ENCODE measurements at regions not wholly inside any gene's neighbourhood (a gene's known extent, or its start where the extent isn't known, plus 50 kb on each side); places are given as distances from the start of the nearest gene placed in this dataset.
"Not testable (repeated sequence)": the region's sequence is repeated elsewhere in the genome, so short reads cannot be mapped to it uniquely, and the experiment has no call there.

DNA sequence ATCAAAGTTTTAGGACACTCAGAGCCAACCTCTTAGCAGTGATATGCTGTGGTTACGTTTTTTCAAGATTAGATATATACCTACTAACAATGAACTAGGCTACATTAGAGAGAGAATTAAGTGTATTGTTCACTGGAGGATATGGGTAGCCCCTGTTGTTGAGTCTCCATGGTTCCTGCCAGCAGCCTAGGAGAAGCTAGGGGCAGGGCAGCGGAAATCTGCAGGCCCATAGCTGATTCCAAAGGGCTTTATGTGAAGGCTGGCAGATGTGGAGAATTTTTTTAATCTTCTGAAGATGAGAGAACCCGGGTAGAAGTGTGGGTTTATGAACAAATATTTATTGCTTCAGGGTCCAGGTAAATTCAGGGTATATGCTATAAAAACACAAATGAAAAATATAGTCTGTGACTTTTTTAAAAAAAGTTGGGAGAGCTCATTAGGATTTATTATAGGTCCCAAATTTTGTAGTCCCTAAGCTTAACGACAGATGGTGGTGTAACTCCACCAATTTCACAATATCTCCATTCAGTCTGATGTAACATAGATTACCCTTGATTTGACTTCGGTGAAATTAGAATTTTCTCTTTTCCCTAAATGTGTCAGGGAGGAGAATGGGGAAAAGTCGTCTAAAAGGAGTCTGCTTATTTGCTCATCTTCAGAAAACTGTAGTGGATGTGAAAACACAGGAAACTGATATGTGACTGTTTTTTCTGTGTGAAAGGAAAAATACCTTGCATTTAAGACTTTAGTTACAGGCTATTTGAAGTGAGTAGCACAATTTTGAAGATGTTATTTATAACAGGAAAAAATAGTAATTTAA lies 163.0 kb upstream of the PPP1R3A start:
- peak; percentile 25 for DNase-seq

DNA sequence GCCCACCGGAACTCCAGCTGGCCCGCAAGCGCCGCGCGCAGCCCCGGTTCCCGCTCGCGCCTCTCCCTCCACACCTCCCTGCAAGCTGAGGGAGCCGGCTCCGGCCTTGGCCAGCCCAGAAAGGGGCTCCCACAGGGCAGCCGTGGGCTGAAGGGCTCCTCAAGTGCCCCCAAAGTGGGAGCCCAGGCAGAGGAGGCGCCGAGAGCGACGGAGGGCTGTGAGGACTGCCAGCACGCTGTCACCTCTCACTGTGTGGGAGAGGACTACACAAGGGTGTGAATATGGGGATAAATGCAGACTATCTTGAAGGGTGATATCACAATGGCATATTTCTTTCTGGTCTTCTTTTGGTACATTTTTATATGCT lies 158.3 kb upstream of the PPP1R3A start:
- DNase-seq, result not testable (repeated sequence)

DNA sequence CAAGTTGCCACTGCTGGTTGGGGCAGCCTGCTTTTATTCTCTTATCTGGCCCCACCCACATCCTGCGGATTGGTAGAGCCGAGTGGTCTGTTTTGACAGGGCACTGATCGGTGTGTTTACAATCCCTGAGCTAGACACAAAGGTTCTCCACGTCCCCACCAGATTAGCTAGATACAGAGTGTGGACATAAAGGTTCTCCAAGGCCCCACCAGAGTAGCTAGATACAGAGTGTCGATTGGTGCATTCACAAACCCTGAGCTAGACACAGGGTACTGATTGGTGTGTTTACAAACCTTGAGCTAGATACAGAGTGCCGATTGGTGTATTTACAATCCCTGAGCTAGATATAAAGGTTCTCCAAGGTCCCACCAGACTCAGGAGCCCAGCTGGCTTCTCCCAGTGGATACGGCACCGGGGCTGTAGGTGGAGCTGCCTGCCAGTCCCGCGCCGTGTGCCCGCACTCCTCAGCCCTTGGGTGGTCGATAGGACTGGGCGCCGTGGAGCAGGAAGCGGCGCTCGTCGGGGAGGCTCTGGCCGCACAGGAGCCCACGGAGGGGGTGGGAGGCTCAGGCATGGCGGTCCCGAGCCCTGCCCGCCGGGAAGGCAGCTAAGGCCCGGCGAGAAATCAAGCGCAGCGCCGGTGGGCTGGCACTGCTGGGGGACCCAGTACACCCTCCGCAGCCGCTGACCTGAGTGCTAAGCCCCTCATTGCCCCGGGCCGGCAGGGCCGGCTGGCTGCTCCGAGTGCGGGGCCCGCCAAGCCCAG lies 157.8 kb upstream of the PPP1R3A start:
- not testable (repeated sequence) for DNase-seq

DNA sequence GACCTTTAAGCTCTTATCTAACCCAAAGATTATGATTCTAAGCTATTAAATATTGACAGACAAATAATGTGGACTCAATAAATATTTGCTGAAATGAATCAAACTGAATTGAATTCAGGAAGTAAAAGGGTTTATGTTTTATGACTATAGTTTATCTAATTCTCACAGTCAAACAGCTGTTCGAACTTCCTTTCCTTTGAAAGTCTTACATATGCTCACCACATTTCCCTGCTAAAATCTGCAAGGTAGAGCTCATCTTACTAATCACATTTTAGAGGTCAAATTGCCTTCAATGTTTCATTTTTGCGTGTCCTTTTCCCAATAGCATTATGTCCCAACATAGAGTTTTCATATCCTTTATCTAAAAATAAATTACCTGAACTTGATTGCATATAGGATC lies 154.9 kb upstream of the PPP1R3A start:
- no peak for DNase-seq

DNA sequence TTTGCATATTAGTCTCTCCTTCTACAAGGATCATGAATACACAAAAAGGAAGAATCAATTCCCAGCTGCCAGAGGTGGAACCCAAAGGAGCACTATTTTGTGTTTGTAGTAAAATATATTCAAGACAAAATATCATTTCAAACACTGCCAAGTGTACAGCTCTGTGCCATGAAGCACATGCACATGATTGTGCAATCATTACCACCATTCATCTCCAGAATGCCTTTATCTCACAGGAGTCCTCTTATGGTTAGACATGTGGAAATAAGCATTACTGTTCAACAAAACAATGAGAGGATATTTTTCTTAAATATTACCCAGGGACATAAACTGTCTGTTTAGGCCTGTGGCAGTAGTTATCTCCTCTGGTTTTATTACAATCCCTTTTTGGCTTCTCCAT lies 151.4 kb upstream of the PPP1R3A start:
- no peak for DNase-seq

DNA sequence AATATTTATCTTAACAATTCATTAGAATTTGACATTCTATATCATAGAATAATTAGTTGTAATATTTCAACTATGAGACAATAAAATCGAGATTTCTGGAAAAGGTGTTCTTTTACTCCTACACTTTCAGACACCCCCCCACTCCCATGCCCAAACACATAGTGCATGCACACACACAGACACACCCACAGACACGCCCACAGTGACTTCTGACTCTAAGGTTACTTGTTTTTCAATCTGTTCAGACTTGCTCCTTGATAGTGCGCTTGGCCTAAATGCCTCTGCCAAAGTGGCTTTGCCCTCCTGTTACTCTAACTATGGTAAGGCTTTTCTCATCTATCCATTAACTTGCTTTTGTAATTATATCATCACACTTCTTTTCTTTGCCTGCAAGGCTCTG lies 144.0 kb upstream of the PPP1R3A start:
- no peak for DNase-seq

DNA sequence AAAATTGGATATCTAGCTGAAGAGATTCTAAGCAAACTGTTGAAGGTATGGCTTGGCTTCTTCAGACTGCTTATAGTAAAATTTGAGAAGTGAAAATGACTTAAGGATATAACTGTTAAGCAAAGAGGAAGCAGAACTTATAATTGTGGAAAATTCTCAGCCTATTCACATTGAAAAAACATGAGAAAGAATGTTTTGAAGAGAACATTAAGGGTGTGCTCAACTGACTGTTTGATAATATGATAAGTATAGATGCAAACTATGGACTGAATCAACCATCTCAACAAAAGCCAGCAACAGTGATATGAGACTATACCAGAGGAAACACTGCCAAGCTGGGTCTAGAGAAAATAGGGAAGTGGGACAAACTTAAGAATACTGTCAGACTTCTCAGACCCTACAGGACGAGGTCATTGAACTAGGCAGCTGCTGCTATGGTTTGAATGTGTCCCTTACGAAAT lies 133.1 kb upstream of the PPP1R3A start:
- no peak for DNase-seq

DNA sequence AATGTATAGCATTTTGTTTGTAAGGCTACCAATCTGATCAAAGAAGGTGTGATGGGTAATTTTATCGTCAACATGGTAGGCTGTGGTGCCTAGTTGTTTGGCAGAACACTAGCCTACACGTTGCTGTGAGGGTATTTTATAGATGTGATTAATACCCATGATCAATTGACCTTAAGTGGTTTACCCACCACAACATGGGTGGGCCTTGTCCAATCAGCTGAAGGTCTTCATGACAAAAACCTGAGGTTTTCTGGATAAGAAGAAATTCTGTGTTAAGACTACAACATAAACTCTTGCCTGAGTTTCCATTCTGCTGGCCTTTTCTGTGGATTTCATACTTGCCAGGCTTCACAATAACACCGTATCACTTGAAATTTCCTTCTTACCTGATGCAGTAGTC lies 131.8 kb upstream of the PPP1R3A start:
- no peak for DNase-seq

DNA sequence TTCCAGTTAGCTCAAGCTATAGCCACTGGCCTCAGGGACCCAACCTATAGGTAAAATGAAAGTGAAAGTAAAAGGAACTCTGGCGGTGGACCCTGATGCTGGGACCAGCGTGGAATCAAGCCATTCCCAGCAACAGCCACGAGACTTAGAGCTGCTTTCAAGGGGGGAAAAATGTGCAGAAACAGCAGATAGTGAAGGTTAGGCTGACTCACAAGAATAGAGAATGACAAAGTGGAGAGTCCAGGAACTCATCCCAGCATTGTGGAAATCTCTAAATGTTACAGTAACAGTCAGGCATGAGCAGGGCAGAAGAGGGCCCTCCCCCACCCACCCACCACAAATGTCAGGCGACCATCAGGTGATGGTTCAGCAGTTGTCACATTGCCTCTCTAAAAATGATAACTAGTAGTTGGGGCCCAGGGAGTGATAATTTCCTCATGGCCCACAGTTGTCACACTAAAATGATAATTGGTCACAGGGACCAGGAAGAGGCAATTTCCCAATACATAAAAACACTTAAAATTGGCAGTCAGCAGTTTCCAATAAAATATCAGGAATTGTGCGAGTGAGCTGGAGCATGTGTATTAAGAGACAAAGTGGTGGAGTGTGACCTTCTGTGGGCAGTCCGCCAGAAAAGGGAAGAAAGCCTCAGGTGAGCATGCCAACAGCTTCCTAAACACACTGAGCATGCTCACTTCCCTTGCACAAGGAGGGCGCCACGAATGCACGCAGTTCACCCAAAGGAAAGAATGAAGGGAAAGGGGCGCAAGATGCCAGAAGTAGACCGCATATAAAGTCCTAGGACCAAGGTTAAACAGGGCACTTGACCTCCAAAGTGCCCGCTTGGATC lies 129.8 kb upstream of the PPP1R3A start:
- DNase-seq, result peak; percentile 15

DNA sequence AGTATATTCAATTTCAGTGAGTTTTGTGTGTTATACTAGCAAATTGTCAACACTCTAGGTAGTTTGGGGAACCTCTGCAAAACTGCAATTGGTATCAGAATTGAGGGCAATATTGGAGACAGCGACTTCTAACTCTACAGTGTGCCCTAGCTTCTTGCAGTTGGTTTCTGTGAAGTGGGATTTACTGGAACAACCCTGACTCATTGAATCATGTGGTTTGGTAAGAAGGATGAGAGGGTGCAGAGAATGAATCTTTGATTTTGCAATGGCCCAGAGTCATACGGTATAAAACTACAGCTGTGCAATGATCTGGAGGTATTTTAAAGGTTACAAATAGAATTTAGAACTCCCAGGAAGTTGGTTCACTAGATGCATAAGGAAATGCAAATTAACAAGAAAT lies 129.1 kb upstream of the PPP1R3A start:
- peak; percentile 15 for DNase-seq

DNA sequence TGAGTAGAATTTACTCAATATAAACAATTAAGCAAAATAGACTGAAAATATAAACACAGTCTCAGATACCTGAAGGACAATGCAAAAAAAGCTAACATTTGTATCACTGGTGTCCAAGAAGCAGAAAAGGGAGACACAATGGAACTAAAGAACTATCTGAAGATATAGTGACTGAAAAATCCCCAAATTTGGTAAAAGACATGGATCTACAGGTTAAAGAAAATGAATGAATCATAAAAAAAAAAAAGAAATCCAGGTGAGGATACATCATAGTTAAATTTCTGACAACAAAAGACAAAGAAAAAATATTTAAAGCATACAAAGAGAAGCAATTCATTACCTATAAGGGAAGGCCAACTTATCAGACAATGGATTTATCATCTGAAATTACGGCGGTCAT lies 114.7 kb upstream of the PPP1R3A start:
- no peak for DNase-seq

DNA sequence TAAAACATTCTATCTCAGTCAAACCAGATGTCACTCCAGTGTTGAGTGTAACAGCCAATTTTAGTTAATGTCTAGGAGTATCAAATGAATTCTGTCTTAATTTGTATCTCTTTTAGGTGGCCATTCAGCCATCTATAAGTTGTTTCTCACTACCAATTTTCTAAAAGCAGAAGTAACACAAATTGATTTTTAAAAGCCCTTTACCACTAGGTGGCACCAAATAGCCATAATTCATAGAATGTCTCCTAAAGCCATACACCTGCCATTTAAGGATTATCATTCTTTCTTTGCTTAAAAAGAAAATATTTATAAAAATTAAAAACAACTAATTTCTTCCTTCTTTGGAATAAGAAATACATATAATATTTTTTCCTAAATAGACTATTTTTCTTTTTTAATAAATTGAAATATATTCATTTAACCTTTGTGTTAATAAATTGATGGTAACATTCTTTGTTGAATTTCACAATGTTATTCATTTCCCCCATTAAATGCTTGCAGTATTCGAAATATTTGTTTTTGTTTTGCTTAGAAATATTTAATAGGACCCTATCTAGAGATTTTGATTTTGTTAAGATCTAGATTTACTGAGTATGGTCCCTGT lies 107.8 kb upstream of the PPP1R3A start:
- DNase-seq, result peak; percentile 71

DNA sequence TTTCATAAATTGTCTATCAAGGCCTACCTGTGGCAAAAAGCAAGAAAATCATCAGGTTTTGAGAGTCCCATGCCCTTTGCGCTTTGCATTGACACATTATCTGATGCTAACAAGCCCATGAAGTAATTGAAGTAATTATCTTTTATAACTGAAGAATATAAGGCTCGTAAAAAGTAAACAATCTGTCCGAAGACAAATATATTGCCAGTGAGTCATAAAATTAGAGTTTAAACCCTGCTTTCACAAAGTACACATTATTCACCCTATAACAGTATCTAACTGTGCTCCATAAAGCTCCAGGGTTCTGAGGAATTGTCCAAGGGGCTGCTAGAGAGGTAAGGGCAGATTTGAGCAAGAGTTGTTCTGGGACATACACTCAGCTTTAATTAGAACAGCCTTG lies 102.3 kb upstream of the PPP1R3A start:
- no peak for DNase-seq

DNA sequence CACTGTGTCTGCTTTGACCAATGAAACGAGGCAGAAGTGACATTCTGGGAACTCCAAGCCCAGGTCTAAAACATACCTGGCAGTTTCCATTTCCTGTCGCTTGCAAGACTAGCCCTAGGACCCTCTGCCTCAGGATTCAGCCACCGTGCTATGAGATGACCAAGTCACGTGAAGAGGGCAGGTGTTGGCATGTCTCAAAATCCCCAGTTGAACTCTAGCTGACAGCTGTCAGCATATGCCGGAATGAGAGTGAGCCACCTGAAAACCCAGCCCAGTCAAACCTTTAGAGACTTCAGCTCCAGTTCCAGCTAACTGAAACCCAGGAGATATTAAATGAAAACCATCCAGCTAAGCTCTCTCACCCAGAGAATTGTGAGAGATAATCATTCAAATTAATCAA lies 89.9 kb upstream of the PPP1R3A start:
- DNase-seq, result no peak

DNA sequence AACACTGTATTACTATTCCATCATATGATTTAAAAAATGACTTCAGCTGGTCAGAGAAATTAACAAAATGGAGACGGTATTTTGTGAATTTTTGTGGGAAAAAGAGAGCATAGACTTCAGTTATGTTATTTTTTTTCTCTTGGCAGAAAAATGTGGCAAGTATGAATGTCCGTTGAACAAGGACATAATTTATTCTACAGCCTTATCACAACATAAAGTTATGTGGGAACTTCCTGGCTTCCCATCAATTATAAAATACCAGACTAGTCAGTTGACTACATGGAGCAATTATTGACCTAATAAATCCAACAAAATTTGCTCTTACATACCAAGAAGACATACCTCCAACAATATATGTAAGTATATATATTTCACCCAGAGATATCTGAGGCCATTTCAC lies 88.6 kb upstream of the PPP1R3A start:
- DNase-seq, result no peak

DNA sequence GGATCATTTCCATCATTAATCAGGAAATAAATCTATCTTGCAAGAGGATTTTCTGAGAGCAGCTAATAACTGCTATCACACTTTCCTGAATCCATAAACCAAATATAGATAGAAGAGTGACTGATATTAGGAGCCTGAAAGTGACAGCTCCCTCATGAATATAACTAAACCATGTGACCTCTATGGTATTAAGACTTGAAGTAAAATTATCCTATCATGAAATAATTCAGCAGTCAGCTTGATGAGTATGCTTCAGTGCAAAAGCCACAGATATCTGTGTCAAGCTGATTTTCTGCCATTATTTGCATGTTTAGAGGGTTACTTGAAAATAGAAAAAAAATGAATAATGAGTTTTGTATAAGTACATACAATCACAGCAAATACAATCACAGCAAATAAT lies 80.1 kb upstream of the PPP1R3A start:
- no peak for DNase-seq

DNA sequence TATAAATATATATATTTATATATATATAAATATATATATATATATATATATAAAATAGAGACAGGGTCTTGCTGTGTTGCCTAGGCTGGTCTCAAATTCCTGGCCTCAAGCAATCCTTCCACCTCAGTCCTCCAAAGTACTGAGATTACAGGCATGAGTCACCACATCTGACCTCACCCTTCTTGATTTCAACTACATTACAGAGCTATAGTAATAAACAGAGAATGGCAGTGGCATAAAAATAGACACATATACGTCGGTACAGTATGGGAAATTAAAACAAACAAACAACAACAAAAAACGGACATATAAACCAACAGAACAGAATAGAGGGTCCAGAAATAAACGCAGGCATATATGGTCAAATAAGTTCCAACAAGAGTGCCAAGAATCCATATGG lies 77.6 kb upstream of the PPP1R3A start:
- no peak for DNase-seq

DNA sequence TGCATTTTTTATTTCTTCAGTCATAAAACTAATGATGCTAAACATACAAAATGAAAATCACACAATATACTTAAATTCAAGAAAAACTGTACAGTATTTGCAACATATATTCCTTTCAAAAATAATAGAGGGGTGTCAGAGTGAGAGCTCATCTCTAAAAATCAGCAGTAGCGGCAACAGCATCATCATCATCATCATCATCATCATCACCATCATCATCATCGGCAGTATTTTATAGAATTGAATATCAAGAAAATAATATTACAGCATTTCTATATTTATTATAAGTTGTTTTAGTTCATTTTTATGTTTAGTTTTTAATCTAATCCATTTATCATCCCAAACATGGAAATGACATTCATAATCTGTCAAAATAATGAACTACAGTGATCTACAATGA lies 67.4 kb upstream of the PPP1R3A start:
- DNase-seq, result no peak

DNA sequence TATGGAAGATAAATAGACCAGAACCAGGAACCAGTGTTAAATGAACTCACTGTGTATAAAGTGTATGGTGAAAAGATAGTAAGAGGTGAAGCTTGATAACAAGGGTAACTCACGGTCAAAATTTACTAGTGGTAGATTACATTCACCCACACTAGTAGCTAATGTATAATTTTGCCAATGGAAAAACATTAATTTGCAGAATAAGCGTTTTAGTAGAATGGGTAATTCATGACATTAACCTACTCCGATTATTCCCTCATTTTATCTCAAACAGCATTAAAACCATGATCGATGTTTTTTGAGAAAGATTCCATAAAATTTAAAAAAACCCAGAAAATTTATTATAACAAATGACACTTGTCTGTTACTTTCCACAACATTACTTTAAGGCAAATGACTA lies 57.7 kb upstream of the PPP1R3A start:
- DNase-seq, result no peak

DNA sequence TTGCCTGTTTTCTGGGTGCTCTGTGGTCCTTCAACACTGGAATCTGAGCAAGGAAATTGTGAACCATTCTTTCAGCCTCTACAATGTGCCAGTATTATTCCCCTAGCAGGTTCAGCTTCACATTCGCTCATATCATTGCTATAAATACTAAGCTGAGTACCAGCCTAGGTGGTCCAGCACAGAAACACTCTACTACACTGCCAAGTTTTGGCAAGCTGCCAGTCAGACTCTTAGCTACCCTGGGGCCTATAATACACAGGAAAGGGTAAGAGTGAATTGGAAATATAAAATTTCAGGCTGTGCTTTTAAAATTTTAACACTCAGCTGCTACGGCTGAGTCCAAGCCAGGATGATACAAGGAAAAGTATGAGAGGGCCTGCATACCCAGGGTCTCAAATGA lies 49.9 kb upstream of the PPP1R3A start:
- no peak for DNase-seq
